ENCODE measurements at regions not wholly inside any gene's neighbourhood (a gene's known extent, or its start where the extent isn't known, plus 50 kb on each side); places are given as distances from the start of the nearest gene placed in this dataset.
"Not testable (repeated sequence)": the region's sequence is repeated elsewhere in the genome, so short reads cannot be mapped to it uniquely, and the experiment has no call there.

DNA sequence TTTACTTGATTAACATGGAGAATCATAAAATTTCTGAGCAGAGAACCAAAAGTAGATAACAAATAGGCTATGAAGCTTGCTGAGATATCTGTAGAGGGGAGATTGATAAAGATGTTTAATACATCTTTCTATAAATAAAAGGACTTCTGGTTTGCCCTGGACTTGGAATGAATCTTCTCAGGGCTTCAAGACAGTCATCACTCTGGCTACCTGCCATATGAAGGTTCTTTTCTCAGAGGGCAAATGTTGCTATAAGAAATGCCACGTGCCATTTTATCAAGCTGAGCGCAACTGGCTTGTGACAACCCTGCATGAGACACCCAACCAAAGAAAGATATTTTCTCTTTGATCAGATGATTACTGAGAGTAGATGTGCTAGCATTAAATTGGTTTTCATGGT is 192.5 kb downstream of the WNT5A start:
- DNase-seq, result no peak

DNA sequence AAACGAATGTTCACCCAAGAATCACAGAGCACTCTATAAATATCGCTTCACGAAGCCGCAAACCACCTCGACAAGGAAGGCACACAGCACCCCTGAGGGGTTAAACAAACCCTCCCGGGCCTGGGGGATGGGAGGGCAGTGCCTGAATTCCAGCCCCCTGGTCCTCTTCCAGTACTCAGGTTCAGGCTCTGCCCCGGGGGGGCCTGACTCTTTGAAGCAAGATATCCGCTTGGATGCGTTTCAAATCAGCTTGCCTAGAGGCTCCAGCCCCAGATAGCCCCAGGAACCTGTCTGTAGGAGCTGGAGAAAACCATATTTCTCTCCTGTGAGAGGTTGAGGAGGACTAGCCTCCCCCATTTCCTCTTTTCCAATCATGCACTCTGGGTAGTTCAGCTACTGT is 194.7 kb downstream of the WNT5A start:
- no peak for DNase-seq

DNA sequence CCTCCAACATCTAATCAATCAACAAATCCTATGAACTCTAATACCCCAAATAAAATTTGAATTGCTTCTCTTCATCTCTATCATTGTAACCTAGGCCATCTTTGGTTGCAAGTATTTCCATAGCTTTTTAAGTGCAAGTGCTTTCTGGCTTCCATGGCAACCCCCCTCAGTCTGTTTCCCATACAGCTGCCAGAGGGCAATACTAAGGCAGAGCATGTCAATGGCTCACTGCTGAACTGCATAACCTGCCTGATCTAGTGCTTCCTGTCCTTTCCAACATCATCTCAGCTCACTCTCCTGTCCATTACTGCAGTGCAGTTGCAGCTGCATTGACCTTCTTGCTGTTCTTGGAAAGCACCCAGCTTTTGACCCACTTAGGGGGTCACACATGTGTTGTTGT is 198.4 kb downstream of the WNT5A start:
- no peak for DNase-seq

DNA sequence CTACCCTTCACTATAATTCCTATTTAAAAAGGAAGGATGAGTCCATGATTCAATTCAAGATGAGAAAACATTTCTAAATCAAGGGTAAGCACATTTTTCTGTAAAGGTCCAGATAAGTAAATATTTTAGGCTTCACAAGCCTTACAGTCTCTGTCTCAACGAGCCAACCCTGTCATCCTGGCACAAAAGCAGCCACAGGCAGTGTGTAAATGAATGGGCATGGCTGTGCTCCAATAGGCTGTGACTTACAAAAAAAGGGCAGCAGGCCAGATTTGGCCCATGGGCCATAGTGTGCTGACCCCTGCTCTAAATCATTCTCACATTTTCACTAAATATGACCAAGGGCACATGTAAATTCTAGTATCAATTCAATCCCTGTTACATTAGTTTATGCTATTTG is 200.4 kb downstream of the WNT5A start:
- no peak for DNase-seq

DNA sequence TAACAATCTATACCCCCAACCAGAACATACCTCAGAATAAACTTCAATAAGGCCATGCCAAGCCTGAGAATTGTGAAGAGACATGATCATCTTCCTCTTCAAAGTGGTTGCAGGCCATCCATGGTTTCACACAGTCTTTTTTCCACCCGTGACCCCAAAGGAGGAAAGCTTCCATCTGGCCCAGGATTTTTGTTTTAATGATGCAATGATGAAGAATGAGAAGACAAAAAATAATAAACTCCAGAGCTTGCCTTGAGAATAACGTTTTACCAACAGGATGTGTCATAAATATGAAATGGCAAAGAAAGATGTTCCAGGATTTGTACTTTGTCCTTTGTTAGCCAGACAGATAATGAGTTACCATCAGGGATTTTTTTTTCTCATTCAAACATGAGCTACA is 201.9 kb downstream of the WNT5A start:
- DNase-seq, result no peak

DNA sequence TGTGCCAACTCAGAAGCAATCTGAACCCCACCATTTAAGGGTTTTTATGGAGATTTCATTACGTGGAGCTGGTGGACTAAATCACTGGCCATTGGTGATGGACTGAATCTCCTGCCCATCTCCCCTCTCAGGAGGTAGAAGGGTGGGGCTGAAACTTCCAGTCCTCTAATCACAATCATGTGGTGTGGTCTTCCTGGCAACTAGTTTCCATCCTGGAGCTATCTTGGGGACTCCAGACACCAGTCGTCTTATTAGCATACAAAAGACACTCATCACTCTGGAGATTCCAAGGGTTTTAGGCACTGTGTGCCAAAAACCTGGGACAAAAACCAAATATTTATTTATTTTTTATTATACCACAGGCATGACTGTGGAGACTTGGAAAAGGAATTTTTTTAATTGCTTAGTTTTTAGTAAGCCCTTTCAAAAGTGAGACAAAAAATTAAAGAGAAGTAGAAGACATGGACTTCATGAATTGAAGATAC is 203.6 kb downstream of the WNT5A start:
- DNase-seq, result no peak

DNA sequence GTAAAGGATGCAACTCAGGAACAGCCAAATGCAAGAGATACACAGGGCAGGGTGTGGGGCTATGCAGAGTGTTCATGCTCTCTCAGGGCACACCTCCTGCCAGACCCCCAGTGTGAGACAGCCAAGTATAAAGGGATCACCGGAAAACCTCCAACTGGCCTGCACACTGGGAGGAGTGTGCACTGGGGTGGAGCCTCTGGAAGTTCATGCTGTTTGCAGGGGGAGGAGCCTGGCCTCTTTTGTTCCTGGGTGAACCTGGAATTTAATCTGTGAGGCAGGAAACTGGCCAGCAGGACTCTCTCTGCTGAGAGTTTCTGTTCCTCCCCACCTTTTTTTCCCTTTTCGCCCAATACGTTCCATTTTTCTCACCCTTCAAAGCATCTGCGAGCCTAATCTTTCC is 204.1 kb downstream of the WNT5A start:
- no peak for DNase-seq

DNA sequence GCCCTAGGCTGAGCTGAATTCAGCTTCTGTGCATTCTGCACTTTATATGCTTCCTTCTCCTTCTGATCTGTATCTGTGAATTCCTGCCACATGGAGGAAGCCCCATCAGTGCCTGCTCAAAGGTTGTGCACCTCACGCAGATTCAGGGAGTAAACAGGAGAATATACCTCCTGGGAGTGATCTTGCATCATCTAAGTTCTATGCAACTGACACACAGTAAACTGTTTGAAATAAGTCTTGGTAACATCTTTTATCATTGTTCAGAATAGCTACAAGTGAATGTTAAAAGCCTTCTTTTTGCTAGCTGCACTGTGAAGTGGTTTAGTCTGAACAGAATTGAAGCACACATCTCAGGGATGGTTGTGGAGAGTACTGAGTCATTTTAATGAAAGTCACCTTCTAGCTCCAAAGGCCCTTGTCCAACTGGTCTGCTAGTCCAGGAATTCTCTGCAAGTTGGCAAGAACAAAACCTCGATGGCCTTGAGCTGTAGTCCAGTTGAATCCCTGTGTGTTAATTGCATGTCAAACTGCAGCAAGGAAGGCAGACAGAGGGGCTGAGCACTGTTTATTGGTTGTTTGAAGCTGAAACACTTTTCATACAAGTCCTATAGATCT is 215.0 kb downstream of the WNT5A start:
- DNase-seq, result no peak

DNA sequence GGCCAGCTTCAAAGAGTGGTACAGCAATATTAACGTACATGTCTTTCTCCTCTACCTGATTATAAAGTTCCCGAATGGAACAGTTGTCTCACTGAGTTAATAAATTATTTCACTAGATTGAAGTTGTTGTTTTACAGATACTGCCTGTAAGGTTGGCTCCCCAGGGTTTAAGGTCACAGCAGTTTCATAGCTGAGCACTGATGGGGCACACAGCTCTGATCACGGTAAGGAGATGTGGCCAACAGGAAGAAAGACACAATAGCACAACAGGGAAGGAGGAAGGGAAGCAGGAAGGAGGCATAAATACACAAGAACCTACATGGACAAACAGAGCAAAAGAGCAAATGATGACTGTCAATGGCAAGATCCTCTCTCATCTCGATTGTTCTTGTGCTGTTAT is 215.6 kb downstream of the WNT5A start:
- DNase-seq, result no peak

DNA sequence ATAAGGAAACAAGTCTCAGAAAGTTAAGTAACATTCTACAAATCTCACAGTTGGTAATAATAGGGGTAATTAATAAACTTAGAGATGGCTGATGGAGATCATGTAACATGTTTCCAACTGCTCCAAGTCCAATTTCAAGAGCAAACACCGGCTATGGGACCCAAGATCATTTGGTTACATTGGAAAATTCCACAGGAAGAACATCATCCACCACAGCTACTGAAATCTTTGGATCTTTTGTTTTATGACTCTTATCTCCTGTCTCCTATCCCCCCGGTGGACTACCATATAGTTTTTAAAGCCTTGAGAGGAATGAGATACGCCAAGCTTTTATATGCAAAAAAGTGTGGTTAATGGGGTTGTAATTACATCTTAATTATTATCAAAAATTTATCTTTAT is 216.1 kb downstream of the WNT5A start:
- DNase-seq, result no peak

DNA sequence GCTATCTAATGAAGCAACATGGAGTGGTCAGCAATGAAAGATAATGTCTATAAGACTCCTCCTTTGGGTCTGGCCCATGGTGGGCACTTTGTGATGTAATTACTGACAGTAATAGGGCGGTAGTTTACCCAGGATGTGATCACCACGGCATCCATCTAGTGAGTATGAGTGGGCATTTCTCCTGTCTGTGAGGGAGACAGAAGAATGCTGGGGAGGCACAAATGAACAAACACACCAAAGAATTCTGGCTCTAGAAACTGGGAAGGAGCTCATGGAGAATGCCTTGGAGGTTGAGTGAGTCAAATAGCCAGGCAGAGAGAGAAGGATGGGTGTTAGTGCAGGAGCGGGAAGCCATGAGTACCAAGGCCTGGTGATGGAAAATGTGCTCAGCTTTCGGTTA is 217.5 kb downstream of the WNT5A start:
- no peak for DNase-seq

DNA sequence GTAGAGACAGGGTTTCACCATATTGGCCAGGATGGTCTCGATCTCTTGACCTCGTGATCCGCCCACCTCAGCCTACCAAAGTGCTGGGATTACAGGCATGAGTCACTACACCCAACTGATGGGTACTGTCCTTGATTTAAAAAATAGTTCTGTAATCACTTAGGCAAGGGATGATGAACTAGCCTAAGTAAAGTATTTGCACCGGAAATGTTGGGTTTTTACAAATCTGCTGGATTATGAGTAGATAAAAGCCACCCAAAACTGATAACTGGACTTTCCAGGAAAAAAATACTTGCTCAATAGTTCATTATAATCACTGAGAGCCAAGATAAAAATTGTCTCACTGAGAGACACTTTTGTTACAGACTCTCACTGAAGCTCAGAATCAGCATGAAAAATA is 218.0 kb downstream of the WNT5A start:
- no peak for DNase-seq

DNA sequence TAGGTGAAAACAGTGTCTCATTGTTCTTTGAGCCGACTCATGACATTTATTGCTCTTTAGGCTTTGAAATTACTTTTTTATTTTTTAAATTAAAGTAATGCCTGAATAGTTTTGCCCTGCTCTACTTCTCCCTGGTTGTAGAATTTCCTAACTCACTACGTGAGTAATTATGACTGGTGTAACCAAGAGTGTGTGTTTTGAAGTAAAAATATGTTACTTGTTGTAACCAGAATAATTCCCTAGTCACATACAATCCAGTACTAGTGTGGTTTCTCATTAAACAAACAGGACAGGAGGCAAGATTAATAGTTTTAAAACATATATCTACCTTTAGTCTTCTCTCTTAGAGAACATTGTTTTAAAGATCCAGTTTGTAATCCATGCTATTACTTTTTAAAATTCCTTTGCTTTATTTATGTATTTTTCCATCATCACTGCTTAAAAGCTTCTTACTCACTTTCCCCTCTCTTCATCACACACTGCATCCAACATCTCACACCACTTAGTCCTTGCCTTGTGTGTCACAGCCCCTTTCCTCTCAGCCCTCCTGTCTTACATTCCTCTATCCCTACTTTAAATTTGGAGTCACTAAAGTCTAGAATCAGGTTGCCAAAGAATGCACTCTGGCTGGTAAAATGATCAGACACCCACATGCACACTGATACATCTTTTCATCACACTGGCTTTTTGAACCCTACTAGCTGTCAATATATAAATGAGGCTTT is 219.7 kb downstream of the WNT5A start:
- DNase-seq, result no peak

DNA sequence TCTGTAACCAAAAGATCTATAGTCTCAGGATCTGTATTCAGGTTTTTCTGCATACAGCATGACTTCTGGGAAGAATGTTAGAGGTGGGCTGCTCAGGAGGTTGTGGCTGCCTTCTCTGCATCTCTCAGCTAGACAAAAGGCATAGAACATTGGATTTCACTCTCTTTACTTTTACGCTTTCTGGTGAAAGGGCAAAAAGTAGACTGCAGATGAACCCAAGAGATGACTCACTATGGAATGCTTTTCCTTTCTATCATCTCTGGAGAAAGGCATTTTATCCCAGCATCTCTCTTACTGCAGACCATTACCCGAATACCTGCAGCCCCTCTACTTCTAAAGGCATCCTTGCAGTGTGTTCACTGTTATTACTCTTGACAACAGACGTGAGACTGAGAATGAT is 222.2 kb downstream of the WNT5A start:
- no peak for DNase-seq

DNA sequence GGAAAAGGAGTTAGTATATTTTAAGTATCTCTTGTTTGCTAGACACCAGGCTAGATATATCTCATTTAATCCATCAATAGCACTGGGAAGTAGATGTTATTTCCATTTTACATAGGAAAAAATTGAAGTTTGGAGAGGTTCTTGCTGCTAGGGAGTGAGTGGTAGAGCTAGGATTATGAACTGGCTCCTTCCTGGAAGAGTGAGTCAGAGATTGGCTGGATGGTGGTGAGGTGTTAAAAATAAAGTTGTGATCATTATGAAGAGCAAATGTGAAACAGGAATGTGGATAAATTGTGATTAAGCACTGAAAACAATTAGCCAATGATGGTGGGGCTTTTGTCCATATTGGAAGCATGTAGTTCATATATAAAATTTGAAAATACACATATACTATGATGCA is 234.2 kb downstream of the WNT5A start:
- no peak for DNase-seq

DNA sequence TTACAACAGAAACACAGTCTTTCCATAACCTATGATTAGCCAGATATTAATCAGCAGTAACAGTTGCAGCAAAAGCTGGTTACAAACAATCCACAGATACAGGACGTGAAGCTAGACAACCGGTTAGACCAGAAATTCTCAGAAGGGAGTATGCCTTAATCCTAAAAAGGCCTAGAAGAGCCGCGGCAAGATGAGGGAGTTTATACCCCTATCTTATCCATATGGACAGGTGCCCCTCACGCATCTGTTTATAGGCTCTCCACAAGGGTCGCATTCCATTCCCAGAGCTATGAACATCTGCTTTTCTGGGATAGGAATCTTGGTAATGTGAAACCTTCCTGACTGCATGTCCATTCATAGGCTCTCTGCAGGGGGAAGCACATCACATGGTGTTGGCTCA is 237.9 kb downstream of the WNT5A start:
- not testable (repeated sequence) for DNase-seq

DNA sequence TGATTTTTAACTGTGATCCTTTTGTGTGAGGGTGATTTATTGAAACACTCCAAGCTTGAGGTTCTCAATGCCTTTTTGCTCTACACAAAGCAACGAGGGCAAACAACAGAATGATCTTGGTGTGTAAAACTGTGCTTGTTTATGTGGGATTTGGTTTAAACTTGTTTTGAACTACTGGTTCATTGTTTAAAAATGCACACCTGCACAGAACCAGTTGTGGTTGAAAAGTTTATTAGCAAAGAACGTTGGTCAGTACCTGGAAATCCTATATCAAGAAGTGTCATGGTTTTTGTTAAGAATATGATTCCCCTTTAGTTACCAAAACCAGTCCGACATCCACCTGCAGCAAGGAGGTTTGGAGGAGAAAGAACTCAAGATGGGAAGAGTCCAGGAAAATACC is 239.4 kb downstream of the WNT5A start:
- no peak for DNase-seq

DNA sequence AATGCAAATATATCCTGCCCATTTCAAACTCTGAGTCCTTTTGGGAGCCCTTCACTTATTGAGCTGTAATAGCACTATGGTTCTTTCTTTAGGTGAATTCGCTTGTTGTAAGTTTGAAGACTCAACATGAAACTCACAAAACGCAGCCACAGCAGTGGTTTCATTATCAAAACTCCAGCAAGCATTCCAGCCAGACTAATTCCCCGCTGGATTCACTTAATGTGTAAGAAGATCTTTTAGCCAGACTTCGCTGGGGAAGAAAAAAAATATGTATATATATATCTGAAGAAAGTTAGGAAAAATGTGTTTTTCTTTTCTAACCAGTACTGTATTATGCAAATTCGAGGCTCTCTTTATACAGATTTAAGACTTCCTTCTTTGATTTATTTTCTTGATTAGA is 241.1 kb downstream of the WNT5A start:
- DNase-seq, result no peak

DNA sequence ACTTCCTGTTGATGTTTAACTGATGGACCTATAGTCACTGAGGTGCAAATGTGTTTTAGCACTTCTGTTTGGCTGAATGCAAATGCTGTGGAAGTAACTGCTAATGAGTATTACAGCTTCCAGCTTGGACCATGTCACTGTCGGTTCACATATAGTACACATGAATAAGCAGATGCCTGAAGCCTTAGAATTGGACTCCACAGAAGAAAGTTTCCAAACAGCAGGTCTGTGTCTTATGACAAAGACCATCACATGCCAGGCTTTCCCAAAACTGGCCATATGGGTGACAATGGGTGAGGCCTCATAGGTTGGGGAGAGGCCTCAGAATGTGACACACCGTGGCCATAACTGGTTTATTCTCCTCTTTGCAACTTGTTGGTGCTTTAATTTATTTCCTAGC is 241.8 kb downstream of the WNT5A start:
- DNase-seq, result no peak

DNA sequence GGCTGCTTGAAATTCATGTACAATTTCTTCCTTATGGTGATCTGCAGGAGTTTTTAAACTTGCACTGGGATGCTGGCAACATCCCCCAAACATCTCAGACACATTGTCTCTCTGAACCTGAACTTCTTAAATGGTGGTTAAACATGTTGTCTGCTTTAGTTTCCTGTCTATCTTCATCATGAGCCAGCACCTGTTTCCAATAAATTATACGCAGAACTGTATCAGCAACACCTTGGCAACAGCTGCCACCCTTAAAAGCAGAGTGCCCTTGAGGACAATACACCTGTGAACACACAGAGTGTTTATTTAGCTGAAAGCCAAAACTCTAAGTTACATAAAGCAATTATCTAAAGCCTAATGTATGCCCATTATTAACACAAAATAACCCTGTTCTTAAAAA is 242.9 kb downstream of the WNT5A start:
- DNase-seq, result peak; percentile 43

DNA sequence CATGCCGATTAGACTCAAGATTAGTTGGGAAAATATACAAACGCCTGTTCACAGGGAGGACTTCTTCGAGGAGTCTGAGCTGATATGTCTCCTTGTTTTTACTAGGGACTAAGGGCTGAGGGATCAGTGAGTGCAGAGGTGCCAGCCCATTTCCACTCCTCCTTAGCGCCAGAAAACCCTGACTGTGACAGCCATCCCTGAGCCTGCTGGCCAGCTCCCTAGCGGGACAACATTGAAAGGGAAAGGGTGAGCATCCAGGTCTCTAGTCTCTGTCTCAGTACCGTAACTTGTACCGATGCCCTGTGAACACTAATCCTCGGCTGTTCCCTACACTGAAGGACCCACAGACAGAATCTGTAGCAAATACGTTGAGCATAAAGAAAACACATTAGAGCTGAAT is 243.4 kb downstream of the WNT5A start:
- no peak for DNase-seq

DNA sequence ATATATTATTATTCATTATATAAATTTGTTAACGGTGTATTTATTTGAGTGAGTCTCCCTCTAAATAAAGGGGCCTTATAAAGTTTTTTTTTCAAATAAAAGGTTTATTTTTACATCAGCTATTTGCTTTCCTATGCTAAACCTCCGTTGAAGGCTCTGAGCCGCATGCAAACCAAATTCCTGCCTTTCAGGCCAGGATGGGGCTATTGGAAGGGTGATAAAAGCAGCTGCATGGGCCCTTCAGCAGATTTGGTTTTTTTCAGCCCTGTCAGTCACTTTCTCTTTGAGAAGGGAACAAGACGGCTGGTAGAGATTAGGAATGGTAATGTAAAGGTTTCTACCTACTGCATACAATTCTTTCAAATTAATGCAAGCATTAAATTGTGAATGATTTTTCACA is 244.2 kb downstream of the WNT5A start:
- DNase-seq, result no peak

DNA sequence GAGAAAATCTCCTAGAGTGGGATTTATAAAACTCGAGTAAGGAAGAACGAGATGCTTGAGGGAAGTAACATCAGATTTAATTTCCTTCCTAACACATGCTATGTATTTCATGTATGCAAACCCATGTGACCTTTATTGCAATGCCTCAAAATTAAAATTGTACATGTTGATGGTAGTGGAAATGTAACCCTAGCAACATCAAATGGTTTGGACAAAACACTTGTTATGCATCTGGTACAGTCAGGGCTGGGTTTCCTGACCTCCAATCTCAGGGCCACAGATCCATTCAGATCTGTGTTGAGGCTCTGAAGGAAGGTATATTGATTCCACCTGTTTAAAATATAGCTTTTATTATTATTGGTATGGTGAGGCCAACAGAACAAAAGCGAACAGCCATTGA is 246.0 kb downstream of the WNT5A start:
- DNase-seq, result no peak

DNA sequence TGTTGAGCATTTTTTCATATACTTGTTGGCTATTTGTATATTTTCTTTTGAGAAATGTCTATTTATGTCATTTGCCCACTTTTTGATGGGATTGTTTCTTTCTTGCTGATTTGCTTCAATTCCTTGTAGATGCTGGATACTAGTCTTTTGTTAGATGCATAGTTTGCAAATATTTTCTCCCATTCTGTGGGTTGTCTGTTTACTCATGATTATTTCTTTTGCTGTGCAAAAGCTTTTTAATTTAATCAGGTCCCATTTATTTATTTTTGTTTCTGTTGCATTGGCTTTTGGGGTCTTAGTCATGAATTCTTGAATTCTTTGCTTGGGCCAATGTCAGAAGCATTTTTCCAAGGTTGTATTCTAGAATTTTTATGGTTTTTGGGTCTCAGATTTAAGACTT is 251.7 kb downstream of the WNT5A start:
- DNase-seq, result no peak

DNA sequence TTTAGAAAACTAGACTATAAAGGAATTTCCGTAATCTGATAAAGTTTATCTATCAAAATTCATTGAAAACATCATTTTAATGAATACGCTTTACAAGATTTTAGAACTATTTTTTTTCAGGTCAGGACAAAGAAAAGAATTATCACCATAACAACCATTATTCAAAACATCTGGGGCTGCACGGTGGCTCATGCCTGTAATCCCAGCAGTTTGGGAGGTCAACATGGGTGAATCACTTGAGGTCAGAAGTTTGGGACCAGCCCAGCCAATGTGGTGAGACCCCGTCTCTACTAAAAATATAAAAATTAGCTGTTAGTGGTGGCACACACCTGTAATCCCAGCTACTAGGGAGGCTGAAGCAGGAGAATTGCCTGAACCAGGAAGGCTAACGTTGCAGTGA is 260.4 kb downstream of the WNT5A start:
- DNase-seq, result no peak
